ENCODE measurements at regions not wholly inside any gene's neighbourhood (a gene's known extent, or its start where the extent isn't known, plus 50 kb on each side); places are given as distances from the start of the nearest gene placed in this dataset.
"Not testable (repeated sequence)": the region's sequence is repeated elsewhere in the genome, so short reads cannot be mapped to it uniquely, and the experiment has no call there.

DNA sequence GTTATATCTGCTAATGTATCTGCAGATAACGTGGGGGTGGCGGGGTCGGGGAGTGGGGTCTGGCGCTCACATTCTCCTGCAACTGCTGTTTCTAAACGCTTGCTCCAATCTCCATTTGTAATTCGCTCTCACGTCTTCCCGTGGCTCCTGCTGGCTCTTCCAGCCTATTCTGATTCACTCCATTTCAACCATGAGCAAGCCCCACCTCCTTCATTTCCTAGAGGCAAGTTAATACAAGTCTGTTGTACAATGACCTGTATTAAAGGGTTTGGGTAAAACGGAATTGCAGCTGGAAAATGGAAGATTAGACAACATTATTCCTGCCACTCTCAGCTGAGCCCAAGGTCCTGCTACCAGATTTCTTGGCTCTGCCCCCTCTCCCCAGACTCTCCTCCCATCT is 132.3 kb downstream of the CSNK2A3 start:
- DNase-seq (ENCODE audit: low spot score): no peak

DNA sequence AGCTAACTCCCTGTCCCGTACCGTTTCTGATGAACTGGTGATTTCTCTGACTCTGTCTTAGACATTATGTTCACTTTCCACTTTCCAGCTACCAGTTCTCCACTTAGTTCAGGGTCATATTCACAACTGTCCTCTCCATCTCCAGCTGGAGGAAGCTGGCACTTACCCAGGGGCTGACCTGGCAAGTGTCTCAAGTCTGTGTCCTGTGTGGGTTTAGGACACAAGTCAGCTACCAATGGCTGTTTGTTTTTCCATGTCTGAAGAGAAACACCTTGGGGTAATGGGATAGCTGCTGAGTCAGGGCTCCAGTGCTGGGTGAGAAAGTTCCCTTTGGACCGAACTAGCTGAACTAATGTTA is 134.4 kb downstream of the CSNK2A3 start:
- no peak for DNase-seq (ENCODE audit: low spot score)

DNA sequence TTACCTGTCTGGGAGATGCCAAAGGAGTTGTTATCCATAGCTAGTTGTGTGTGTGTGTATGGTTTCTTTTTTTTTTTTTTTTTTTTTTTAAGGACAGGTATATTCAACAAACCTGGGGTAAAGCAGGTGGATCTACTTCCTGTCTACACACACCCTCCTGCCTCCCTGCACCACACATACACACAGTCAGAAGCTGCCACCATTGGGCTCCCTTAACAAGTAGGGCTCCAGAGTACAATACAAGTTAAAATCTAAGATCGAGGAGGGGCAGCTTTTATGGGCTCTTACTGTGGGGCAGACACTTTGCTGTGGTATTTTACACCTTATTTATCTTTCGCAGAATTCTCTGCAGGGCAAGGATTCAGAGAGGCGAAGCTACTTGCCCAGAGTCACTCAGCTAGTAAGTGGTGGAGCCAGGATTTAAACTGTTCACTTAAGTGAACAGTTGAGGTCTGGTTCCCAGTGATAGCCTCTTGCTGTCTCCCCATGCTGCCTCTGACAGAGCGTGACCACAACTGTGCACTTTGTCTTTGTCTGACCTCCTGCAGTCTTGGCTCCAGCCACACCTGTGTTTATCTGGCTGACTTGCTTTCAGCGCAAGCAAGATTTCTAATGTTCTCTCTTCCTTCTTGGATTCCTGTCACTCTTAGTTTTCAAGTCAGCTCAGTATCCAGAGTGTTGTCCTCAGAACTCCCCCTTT is 135.0 kb downstream of the CSNK2A3 start:
- no peak for DNase-seq (ENCODE audit: low spot score)

DNA sequence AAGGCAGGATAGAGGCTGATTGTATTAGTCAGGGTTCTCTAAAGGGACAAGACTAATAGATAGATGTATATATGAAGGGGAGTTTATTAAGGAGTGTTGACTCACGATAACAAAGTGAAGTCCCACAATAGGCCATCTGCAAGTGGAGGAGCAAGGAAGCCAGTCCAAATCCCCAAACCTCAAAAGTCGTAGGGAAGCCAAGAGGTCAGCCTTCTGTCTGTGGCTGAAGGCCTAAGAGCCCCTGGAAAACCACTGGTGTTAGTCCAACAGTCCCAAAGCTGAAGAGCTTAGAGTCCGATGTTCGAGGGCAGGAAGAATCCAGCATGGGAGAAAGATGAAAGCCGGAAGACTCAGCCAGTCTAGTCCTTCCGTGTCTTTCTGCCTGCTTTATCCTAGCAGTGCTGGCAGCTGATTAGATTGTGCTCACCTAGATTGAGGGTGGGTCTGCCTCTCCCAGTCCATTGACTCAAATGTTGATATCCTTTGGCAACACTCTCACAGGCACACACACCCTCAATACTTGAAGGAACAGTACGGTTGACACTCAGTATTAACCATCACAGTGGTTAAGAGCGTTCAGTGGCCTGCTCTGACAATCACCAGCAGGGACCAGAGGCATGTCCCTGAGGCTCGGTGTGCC is 135.6 kb downstream of the CSNK2A3 start:
- no peak for DNase-seq (ENCODE audit: low spot score)

DNA sequence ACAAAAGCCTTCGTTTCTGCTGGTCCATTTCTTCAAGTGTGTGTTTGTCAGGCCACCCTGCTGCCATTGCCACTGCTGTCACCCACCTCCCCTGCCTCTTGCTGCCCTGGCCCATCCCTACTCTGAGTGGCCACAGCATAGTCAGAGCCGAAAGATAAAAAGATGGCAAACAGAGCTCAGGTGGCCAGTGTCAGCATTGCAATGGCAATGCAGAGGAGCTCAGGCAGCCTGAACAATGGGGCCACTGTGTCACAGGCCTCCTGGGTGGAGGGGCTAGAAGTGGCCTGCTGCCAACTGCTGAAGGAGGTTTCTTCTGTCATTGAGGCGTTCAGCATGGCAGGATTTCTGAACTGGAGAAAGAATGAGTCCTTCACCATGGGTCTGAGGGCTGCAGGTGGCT is 137.1 kb downstream of the CSNK2A3 start:
- DNase-seq (ENCODE audit: low spot score): peak; percentile 36

DNA sequence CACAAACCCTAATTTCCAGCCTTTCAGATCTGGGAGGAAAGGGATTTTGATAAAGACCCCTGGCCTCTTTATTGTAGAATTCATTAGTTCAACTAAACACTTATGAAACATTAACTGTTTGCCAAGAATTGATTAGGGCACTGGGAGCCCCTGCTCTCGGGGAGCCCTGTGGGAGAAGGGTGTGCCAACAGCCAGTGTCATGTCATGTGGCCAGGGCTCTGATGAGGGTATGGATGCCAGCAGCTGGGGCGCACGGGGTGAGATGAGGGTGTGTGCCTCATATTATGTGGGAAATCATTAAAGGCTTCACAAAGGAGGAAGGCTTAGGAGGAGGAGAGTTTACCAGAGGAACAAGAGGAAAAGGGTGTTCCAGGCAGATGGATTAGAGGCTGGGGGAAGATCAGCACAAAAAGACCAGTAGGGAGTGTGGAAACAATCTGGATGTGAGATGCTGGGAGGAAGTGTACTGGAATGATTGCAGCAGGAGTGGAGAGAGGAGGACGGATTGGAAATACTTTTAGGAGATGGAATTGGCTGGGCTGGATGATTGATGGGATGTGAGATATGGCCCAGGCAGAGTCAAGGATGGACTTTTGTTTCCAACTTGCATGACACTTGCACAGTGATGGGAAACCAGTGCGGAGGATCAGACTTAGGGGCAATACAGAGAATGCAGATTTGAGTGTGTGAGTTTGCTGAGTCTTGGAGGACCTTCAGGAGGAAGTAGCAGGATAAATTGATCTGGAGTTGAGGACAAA is 137.8 kb downstream of the CSNK2A3 start:
- no peak for DNase-seq (ENCODE audit: low spot score)

DNA sequence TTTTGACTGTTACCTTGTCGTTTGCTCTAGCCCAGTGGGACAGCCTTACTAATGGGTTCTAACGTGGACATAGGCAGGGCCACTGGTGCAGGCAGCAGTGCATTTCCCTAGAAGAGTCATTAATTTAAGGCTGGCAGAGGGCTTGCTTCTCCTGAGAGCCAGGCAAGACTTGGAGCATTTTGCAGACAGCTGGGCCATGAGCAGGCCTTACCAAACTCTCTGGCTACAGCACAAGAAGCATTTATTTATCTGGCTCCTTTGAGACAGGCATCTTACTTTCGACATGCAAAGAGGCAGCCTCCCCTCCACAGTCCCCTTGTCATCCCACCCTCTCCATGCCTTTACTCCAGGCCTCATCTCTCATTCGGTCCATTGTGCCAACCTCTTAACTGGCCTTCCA is 139.9 kb downstream of the CSNK2A3 start:
- DNase-seq (ENCODE audit: low spot score): no peak

DNA sequence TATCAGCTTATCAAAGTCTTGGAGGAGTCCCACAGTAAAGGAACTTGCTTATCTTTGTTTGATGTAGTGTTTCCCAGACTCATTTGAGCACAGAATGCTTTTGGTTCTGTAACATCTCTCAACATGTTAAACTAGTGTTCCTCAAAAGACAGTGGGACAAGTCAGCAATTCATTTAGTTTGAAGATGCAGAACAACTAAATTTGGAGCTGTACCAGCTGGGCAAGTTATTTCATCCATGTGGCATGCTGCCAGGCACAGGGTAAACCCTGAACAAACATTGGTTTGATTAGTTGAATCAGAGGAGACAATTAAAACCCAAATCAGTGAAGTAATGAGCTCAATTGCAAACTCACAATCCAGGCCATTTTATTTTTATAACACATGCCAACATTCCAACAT is 141.2 kb downstream of the CSNK2A3 start:
- no peak for DNase-seq (ENCODE audit: low spot score)

DNA sequence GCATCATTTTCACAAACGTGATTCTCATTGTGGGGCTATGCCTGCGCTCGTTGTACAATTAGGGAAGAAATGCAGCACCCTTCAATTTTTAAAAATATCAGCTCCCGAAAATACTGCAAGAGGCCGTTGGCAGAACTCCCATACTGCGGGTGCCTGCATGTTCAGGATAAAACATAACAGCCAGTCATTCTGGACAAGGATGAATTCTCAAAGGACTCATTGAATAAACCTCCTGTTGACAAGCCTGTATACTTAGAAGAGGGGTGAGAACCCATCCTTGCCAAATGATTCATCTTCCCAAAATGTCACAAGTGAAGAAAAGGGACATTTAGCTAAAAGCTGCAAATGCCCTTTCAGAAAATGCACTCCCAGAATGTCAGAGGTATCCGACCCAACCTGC is 141.9 kb downstream of the CSNK2A3 start:
- no peak for DNase-seq (ENCODE audit: low spot score)

DNA sequence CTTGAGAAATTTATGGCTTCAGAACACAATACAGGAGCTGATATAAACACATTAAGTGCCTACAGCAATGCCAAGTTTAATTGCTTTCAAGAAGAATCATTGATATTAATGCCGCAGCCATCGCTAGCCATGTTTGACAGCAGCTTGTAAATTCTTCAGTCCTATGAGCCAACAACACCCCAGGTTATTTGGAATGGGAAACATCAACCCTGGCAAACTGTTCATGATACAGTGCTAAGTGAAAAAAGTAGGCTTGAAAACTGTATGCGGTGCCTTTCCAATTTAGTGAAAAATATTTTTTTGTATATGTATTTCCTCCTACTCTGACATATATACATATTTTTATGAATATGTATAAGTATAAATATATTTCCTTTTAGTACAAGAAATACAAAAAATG is 142.6 kb downstream of the CSNK2A3 start:
- no peak for DNase-seq (ENCODE audit: low spot score)

DNA sequence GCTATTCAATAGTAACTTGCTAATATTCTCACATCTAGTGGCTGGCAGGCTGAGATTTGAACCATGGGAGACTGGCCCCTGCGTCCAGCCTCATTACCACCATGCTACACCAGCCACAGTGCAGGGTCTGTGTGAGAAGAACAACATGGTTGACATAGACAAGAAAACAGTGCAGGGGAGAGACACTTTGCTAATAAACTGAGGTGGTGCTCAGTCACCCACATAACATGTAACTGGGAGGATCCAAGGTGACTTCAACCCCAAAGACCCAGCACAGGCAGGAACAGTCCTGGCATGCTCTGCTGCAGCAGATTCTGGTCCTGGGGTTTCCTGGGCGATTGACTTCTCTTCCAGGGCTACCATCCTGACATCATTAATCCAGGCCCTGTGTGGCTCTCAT is 143.1 kb downstream of the CSNK2A3 start:
- DNase-seq (ENCODE audit: low spot score): no peak

DNA sequence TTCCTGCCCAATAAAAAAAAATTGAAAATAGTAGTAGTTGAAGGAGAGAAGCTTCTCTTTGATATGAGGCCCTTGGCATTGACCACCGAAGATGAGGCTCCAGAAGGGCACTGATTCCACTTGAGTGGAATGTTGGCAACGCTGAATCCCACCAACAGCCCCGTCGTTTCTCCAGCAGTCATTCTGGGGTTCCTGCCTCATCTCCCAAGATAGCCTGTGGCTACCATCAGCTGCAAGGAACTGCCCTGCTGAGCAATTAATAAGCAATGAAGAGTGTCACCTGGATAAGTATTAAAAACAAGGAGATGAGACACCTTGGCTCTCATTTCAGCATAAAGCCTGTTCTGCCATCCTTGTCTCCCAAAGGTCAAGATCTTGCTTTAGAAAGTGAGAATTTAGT is 144.1 kb downstream of the CSNK2A3 start:
- no peak for DNase-seq (ENCODE audit: low spot score)

DNA sequence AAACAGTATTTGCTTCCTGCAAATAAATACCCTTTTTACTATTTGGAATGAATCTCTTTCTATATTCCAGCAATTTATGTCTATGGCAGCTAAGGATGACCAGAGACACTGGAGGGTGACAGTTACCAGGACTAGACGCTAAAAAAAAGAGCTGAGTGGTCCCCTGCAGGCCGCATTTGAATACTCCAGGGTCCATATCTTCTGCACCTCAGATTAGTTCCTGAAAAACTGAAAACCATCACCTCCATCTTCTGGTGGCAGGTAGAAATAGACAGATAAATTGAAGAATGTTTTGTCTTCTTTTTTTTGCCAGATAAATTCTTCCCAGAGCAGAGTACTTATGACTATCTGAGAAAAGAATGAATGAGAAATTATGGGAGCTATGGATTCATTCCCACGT is 145.6 kb downstream of the CSNK2A3 start:
- no peak for DNase-seq (ENCODE audit: low spot score)

DNA sequence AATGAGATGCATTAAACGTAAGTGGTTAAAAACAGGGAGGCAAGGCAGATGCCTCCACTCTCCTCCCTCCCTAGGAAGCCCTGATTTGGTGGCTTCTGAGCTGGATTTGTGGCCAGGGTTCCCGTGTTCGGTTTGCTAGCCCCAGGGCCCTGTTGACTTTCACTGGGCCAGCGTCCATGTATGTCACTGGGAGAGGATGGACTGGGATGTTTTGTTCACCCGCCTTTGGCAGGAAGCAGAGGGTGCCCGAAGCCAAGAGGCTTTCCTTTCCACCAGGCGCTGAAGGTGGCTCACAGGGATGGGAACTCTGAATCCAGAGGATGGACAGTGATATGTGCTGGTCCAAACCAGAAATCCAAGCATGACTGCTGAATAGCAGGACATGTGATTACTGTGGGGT is 146.6 kb downstream of the CSNK2A3 start:
- no peak for DNase-seq (ENCODE audit: low spot score)

DNA sequence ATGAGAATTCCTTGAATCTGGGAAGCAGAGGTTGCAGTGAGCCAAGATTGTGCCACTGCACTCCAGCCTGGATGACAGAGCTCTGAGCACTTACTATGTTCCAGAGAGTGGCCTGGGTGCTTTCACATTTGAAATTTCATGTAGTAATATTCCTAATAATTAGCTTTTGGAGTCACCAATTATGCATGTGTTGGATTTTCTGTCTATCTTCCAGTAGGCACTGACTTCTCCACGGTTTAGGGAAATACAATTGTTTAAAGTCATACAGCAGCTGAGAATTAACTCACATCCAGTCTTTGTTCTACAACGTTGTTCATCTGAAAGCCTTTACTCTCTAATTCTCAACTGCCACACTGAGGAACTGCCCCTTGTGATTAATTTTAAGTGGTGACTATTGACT is 150.2 kb downstream of the CSNK2A3 start:
- no peak for DNase-seq (ENCODE audit: low spot score)

DNA sequence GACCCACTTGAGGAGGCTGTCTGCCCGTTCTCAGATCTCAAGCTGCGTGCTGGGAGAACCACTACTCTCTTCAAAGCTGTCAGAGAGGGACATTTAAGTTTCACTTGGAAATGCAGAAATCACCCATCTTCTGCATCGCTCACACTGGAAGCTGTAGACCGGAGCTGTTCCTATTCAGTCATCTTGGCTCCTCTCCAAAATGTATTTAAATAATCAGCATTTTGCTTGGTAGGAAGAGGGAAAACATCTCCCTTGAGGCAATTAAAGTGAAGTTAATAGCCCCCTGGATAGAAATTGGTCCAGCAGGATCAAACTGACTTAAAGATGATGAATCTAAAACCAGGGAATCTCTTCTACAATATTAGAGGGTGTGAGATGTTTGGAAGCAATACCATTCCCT is 151.7 kb downstream of the CSNK2A3 start:
- DNase-seq (ENCODE audit: low spot score): not testable (repeated sequence)

DNA sequence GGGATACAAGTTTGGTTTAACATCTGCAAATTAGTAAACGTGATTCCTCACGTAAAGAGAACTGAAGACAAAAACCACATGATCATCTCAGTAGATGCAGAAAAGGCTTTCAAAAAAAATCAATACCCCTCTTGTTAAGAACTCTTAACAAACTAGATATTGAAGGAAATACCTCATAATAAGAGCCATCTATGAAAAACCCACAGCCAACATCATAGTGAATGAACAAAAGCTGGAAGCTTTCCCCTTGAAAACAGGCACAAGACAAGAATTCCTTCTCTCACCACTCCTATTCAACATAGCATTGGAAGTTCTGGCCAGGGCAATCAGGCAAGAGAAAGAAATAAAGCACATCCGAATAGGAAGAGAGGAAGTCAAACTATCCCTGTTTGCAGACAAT is 160.5 kb downstream of the CSNK2A3 start:
- DNase-seq (ENCODE audit: low spot score): no peak

DNA sequence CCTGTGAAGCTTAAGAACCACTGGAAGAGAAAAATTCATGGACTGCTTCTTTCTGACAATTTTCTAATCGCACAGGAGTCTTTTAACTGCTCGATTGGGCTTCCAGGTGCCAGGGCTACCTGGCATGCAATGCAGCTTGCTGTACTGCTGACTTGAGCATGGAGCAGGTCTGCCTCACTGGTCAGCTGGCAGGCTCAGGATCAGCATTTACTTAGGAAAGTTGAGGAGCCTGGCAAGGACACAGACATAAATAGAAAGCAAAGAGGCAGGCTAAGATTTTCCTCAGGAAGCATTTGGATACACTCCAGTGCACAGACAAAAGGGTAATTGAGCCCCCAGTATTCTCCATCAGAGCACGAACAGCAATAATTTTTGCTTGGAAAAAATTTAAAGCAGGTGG is 163.5 kb downstream of the CSNK2A3 start:
- no peak for DNase-seq (ENCODE audit: low spot score)

DNA sequence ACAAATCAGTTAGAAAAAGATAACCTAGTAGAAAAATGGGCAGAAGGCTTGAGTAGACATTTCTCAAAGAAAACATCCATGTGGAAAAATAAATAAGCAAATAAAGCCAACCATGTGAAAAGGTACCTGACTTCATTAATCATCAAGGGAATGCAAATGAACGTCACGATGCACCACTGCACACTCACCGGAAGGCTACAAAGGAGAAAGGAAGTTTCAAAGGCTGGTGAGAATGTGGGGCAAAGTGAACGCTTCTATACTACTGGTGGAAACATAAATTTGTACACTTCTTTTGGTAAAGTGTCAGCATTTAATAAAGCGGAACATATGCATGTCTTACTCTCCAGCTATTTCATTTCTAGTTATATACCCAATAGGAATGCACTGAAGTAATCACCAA is 166.8 kb downstream of the CSNK2A3 start:
- DNase-seq (ENCODE audit: low spot score): no peak

DNA sequence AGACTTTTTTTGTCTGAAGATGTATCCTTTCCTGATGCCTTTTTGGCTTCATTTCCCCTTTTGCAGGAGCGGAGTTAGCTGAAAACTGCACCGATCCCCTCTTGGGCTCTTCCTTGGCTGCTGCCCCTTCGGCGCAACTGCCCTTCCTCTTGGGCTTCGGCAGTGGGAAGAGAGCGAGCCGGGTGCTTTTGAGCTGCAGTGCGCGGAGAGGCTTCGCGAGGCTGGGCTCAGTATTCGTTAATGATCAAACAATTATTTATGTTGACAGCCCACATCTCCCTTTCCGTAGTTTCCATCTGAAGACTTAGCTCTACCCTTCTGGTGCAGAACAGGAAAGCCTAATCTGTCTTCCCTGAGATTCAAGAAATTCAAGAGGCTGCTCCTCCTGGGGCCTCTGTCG is 170.8 kb downstream of the CSNK2A3 start:
- no peak for DNase-seq (ENCODE audit: low spot score)

DNA sequence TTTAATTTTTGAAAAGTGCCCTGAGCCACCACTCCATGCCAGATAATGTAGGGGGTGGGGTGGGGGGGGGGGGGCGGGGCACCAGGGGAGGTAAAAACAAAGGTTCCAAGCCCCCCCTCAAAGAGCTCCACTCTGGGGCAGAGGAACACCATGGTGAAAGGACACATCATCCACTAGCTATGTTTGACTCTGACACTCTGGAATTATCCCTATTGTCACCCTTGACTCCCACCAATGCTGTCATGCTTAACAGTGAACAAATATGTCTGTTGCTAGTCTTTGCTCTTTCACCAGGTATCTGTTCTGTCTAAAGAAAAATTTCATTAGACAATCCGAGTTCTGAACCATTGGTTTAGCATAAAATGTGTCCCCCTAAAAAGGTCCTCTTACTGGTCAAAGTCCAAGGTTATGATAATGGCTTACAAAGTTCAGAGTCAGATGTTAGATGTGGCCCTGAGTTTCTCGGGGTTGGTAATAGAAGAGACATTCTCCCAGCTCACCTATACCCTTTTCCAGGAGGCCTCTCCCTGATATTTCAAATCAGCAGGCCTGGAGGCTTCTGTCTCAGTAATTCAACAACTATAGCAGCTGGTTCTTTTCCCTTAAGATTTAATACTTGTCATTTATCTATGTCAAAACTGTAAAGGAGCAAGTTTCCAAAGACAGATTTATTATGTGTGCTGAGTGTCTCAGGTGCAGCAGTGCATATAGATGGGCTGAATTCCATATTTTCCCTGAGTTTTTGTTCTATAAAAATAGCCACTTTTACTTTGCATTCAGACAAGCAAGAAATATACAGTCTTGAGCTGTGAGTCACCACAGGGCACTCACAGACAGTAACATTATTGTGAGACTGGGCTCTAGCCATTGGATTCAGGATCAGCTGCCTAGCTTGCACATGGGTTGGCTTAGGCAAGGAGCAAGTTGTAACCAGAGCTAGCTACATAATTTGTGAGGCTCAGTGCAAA is 174.1 kb downstream of the CSNK2A3 start:
- DNase-seq (ENCODE audit: low spot score): no peak
